GM12878 (cell line): ENCODE measurements at regions not wholly inside any gene's neighbourhood (a gene's known extent, or its start where the extent isn't known, plus 50 kb on each side); places are given as distances from the start of the nearest gene placed in this dataset.

Experiments used
- CTCF ChIP-seq, 3 experiments: IDR thresholded peaks in 2 of 3; conservative IDR thresholded peaks in 1 of 3; 2 replicates each; pipeline ENCODE4 v1.5.1; 2011; ENCODE audit warnings: low read depth in 3 of 3, low read length in 3 of 3, mild to moderate bottlenecking in 3 of 3, control low read depth in 2 of 3, moderate library complexity in 2 of 3, inconsistent platforms in 1 of 3, mixed read lengths in 1 of 3; ENCODE audit not compliant: control insufficient read depth in 2 of 3, insufficient read depth in 1 of 3; ENCODE audit errors: extremely low read depth in 1 of 3
- FOXK2 ChIP-seq: fragments of 450-650 bp; IDR thresholded peaks from 2 replicates; pipeline ENCODE4 v1.6.1; 2017; ENCODE audit warnings: mild to moderate bottlenecking, moderate library complexity
- JUND ChIP-seq: IDR thresholded peaks from 2 replicates; pipeline ENCODE4 v1.6.1; 2012; ENCODE audit warnings: low read depth, mild to moderate bottlenecking, low read length, improper control_type of control experiment, moderate library complexity

- TF ChIP-seq FOXK2 (no peak), CTCF (IDR thresholded peaks at IDR 0.05 in 2 of 3, conservative IDR thresholded peaks at IDR 0.05 in 1 of 3; ENCODE audit: control insufficient read depth in 2 of 3, extremely low read depth in 1 of 3, insufficient read depth in 1 of 3, low read depth in 3 of 3, low read length in 3 of 3) (no peak), JUND (no peak)
Observed at GRCh38 chr21:35395728-35396127, 346.6 kb upstream of the RUNX1 start.
